B cell (primary cell): ENCODE measurements at regions not wholly inside any gene's neighbourhood (a gene's known extent, or its start where the extent isn't known, plus 50 kb on each side); places are given as distances from the start of the nearest gene placed in this dataset.

Source experiments
- EZH2 ChIP-seq: IDR thresholded peaks from 2 replicates; pipeline ENCODE4 v1.6.1; 2012; ENCODE audit warnings: borderline replicate concordance, low read depth, mild to moderate bottlenecking, moderate library complexity, low read length; ENCODE audit not compliant: insufficient read depth, poor library complexity, severe bottlenecking
- TF ChIP-seq, protein P1 (sequence below): fragments of 200-600 bp; IDR thresholded peaks from one replicate; pipeline ENCODE4 v1.8.0; 2022; ENCODE audit warnings: antibody characterized with exemption, mild to moderate bottlenecking

DNA sequence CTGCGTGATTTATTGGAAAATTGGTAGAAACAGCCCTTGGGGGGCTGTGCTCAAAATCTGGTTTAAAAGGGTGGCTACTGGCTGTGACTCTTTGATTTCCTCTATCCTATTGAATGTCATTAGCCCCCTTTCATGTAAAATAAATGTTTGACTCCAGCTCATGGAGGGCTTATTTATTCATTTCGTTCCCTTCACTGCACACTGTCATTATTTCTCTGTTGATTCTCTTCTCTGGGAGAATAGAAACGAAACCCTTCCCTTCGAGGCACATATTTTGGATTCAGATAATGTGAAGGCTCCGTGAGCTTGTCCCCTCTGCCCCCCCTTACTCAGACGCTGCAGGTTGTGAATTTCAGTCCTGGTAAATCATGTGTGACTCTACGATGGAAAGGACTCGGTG, 203.9 kb upstream of the GPR26 start:
- TF ChIP-seq, protein P1, sequence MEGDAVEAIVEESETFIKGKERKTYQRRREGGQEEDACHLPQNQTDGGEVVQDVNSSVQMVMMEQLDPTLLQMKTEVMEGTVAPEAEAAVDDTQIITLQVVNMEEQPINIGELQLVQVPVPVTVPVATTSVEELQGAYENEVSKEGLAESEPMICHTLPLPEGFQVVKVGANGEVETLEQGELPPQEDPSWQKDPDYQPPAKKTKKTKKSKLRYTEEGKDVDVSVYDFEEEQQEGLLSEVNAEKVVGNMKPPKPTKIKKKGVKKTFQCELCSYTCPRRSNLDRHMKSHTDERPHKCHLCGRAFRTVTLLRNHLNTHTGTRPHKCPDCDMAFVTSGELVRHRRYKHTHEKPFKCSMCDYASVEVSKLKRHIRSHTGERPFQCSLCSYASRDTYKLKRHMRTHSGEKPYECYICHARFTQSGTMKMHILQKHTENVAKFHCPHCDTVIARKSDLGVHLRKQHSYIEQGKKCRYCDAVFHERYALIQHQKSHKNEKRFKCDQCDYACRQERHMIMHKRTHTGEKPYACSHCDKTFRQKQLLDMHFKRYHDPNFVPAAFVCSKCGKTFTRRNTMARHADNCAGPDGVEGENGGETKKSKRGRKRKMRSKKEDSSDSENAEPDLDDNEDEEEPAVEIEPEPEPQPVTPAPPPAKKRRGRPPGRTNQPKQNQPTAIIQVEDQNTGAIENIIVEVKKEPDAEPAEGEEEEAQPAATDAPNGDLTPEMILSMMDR: no peak
- TF ChIP-seq EZH2: no peak
